Hepatocyte (in vitro differentiated cells): ENCODE measurements at regions not wholly inside any gene's neighbourhood (a gene's known extent, or its start where the extent isn't known, plus 50 kb on each side); places are given as distances from the start of the nearest gene placed in this dataset.

Experiments
- DNase-seq: peaks from one replicate; pipeline ENCODE4 v3.0.0-alpha.2; 2016; ENCODE audit warnings: low spot score
- H2AFZ ChIP-seq: fragments of 200-600 bp; sonication (generic); 2 replicates; pipeline ENCODE4 v1.6.0; 2016; ENCODE audit warnings: antibody characterized with exemption, mild to moderate bottlenecking
- H3K27ac ChIP-seq: fragments of 200-600 bp; sonication (generic); 2 replicates; pipeline ENCODE4 v1.5.1; 2016; ENCODE audit warnings: mild to moderate bottlenecking
- H3K27me3 ChIP-seq: fragments of 200-600 bp; sonication (generic); 2 replicates; pipeline ENCODE4 v1.6.1; 2016
- H3K36me3 ChIP-seq: fragments of 200-600 bp; sonication (generic); replicated peaks from 2 replicates; pipeline ENCODE4 v1.5.1; 2016; ENCODE audit warnings: low read depth; ENCODE audit not compliant: insufficient read depth
- H3K4me1 ChIP-seq: fragments of 200-600 bp; sonication (generic); 2 replicates; pipeline ENCODE4 v1.5.1; 2016; ENCODE audit warnings: mild to moderate bottlenecking, moderate library complexity; ENCODE audit not compliant: insufficient read depth
- H3K4me2 ChIP-seq: fragments of 200-600 bp; sonication (generic); 2 replicates; pipeline ENCODE4 v1.6.0; 2016
- H3K4me3 ChIP-seq: fragments of 200-600 bp; sonication (generic); 2 replicates; pipeline ENCODE4 v1.5.1; 2016; ENCODE audit warnings: mild to moderate bottlenecking
- H3K79me2 ChIP-seq: fragments of 200-600 bp; sonication (generic); 2 replicates; pipeline ENCODE4 v1.6.0; 2017; ENCODE audit warnings: mild to moderate bottlenecking
- H3K9me2 ChIP-seq: fragments of 200-600 bp; sonication (generic); replicated peaks from 2 replicates; pipeline ENCODE4 v1.6.0; 2017; ENCODE audit warnings: mild to moderate bottlenecking; ENCODE audit not compliant: insufficient read depth
- H3K9me3 ChIP-seq: fragments of 200-600 bp; sonication (generic); 2 replicates; pipeline ENCODE4 v1.5.1; 2016; ENCODE audit warnings: low read depth, mild to moderate bottlenecking
- H4K20me1 ChIP-seq: fragments of 200-600 bp; sonication (generic); 2 replicates; pipeline ENCODE4 v1.6.0; 2016; ENCODE audit warnings: mild to moderate bottlenecking; ENCODE audit not compliant: insufficient read depth, poor library complexity, severe bottlenecking
- CTCF ChIP-seq: fragments of 200-600 bp; sonication (generic); IDR thresholded peaks from 2 replicates; pipeline ENCODE4 v1.5.1; 2016; ENCODE audit warnings: antibody characterized with exemption, mild to moderate bottlenecking; ENCODE audit not compliant: poor library complexity
- EZH2 ChIP-seq: fragments of 200-600 bp; sonication (generic); IDR thresholded peaks from 2 replicates; pipeline ENCODE4 v1.6.1; 2016; ENCODE audit warnings: antibody characterized with exemption, mild to moderate bottlenecking, borderline replicate concordance
- EZH2phosphoT487 ChIP-seq: fragments of 200-600 bp; sonication (generic); IDR thresholded peaks from one replicate; pipeline ENCODE4 v1.6.1; 2018; ENCODE audit warnings: antibody characterized with exemption, mild to moderate bottlenecking, low read depth, moderate library complexity; ENCODE audit not compliant: unreplicated experiment, severe bottlenecking
- WGBS: methylation state at CpG from one replicate; pipeline ENCODE4 v1.1.6; 2016; ENCODE audit warnings: low lambda C conversion rate; ENCODE audit errors: missing lambda C conversion rate; 5-methylcytosine and 5-hydroxymethylcytosine counted together

- H3K4me3 ChIP-seq, result no peak overlapping the region
- DNase-seq, result no peak
- WGBS, result 96% methylated on average over 25 of the region's 25 CpGs
- TF ChIP-seq EZH2phosphoT487 (no peak), CTCF (no peak), EZH2 (no peak)
- no peaks in the 10 kb centered on the region for H3K79me2 ChIP-seq
- no peaks in the 10 kb centered on the region for H3K9me2 ChIP-seq
- no peak overlapping the region for H3K4me2 ChIP-seq
- no peaks in the 10 kb centered on the region for H4K20me1 ChIP-seq
- peaks cover 10% of the 10 kb centered on the region for H3K4me1 ChIP-seq
- H3K9me3 ChIP-seq, result no peaks in the 10 kb centered on the region
- H3K27ac ChIP-seq, result no peak overlapping the region
- no peaks in the 10 kb centered on the region for H3K27me3 ChIP-seq
- H3K36me3 ChIP-seq, result no peaks in the 10 kb centered on the region
- no peak overlapping the region for H2AFZ ChIP-seq
These were observed 76.9 kb downstream of the TEX29 start for GRCh38 chr13:111397202-111397880.

- Histone ChIP-seq H3K27ac (no peak overlapping the region), H3K36me3 (no peaks in the 10 kb centered on the region), H3K4me2 (no peak overlapping the region), H3K79me2 (no peaks in the 10 kb centered on the region), H2AFZ (no peak overlapping the region), H3K9me3 (no peaks in the 10 kb centered on the region), H3K9me2 (no peaks in the 10 kb centered on the region), H3K27me3 (no peaks in the 10 kb centered on the region), H3K4me1 (peaks cover 2% of the 10 kb centered on the region), H3K4me3 (no peak overlapping the region), H4K20me1 (no peaks in the 10 kb centered on the region)
- TF ChIP-seq EZH2phosphoT487 (no peak), EZH2 (no peak), CTCF (no peak)
- 95% methylated on average over 3 of the region's 3 CpGs for WGBS
- no peak for DNase-seq
These were observed 77.8 kb downstream of the TEX29 start for GRCh38 chr13:111398196-111398595.

- Histone ChIP-seq H3K4me2 (no peak overlapping the region), H3K9me2 (no peaks in the 10 kb centered on the region), H3K36me3 (no peaks in the 10 kb centered on the region), H3K27me3 (no peaks in the 10 kb centered on the region), H3K79me2 (no peaks in the 10 kb centered on the region), H3K27ac (no peak overlapping the region), H3K9me3 (no peaks in the 10 kb centered on the region), H2AFZ (no peak overlapping the region), H3K4me3 (no peak overlapping the region), H3K4me1 (no peaks in the 10 kb centered on the region), H4K20me1 (no peaks in the 10 kb centered on the region)
- TF ChIP-seq CTCF (no peak), EZH2phosphoT487 (no peak), EZH2 (no peak)
- no peak for DNase-seq
- 94% methylated on average over 18 of the region's 18 CpGs for WGBS
These were observed 78.4 kb downstream of the TEX29 start for GRCh38 chr13:111398715-111399299.
